Femur (tissue), 1 donor: ENCODE measurements at regions not wholly inside any gene's neighbourhood (a gene's known extent, or its start where the extent isn't known, plus 50 kb on each side); places are given as distances from the start of the nearest gene placed in this dataset.
"Not testable (repeated sequence)": the region's sequence is repeated elsewhere in the genome, so short reads cannot be mapped to it uniquely, and the experiment has no call there.

Experiments
- DNase-seq: peaks from one replicate; pipeline ENCODE4 v3.0.0-alpha.2; 2017

GRCh38 chr4:101669832-101670188 lies 120.7 kb upstream of the BANK1 start:
- DNase-seq = no peak

- DNase-seq = no peak
Measured at GRCh38 chr4:101669138-101669831, 121.2 kb upstream of the BANK1 start.

GRCh38 chr4:101667348-101667747 lies 123.2 kb upstream of the BANK1 start:
- no peak for DNase-seq

GRCh38 chr4:101660607-101661006 lies 129.9 kb upstream of the BANK1 start:
- DNase-seq = no peak

- DNase-seq = no peak
Measured at GRCh38 chr4:101655857-101656256, 134.7 kb upstream of the BANK1 start.

GRCh38 chr4:101655005-101655404 lies 135.5 kb upstream of the BANK1 start:
- DNase-seq = no peak

GRCh38 chr4:101651778-101652177 lies 138.8 kb upstream of the BANK1 start:
- peak; percentile 56 for DNase-seq

GRCh38 chr4:101649790-101650515 lies 140.6 kb upstream of the BANK1 start:
- peak; percentile 63 for DNase-seq

- DNase-seq = no peak
Measured at GRCh38 chr4:101647710-101648034, 142.9 kb upstream of the BANK1 start.

GRCh38 chr4:101644516-101644915 lies 146.0 kb upstream of the BANK1 start:
- DNase-seq = no peak

GRCh38 chr4:101643186-101643837 lies 147.2 kb upstream of the BANK1 start:
- DNase-seq = no peak

- DNase-seq = not testable (repeated sequence)
Measured at GRCh38 chr4:101632766-101633165, 157.8 kb upstream of the BANK1 start.

GRCh38 chr4:101630319-101630986 lies 160.1 kb upstream of the BANK1 start:
- DNase-seq = no peak

GRCh38 chr4:101621120-101621519 lies 169.4 kb upstream of the BANK1 start:
- DNase-seq = no peak

GRCh38 chr4:101615652-101616051 lies 174.9 kb upstream of the BANK1 start:
- no peak for DNase-seq

GRCh38 chr4:101606989-101607388 lies 183.5 kb upstream of the BANK1 start:
- DNase-seq = not testable (repeated sequence)

- DNase-seq = no peak
Measured at GRCh38 chr4:101604976-101605375, 185.6 kb upstream of the BANK1 start.

GRCh38 chr4:101600287-101600686 lies 190.2 kb upstream of the BANK1 start:
- no peak for DNase-seq

GRCh38 chr4:101599620-101600019 lies 190.9 kb upstream of the BANK1 start:
- no peak for DNase-seq

- no peak for DNase-seq
Measured at GRCh38 chr4:101596781-101597552, 193.6 kb upstream of the BANK1 start.

- no peak for DNase-seq
Measured at GRCh38 chr4:101594588-101594987, 195.9 kb upstream of the BANK1 start.

GRCh38 chr4:101593666-101594065 lies 196.9 kb upstream of the BANK1 start:
- DNase-seq = no peak

GRCh38 chr4:101584306-101584705 lies 206.2 kb upstream of the BANK1 start:
- no peak for DNase-seq
